Sigmoid colon (tissue), 6 donors: ENCODE measurements at regions not wholly inside any gene's neighbourhood (a gene's known extent, or its start where the extent isn't known, plus 50 kb on each side); places are given as distances from the start of the nearest gene placed in this dataset.

Experiments used
- DNase-seq: peaks from one replicate; pipeline ENCODE4 v3.0.0-alpha.2; 2019
- H3K27ac ChIP-seq, 4 donors: fragments of 200-600 bp; sonication (generic); one replicate each; pipeline ENCODE4 v1.5.1; 2016 to 2019; ENCODE audit warnings: mild to moderate bottlenecking in 1 of 4
- H3K27me3 ChIP-seq, 3 donors: fragments of 200-600 bp; sonication (generic); one replicate each; pipeline ENCODE4 v1.5.1; 2019; ENCODE audit warnings: mild to moderate bottlenecking in 1 of 3
- H3K36me3 ChIP-seq, 4 donors: fragments of 200-600 bp; sonication (generic); one replicate each; pipeline ENCODE4 v1.5.1; 2016 to 2019
- H3K4me1 ChIP-seq, 4 donors: fragments of 200-600 bp; sonication (generic); one replicate each; pipeline ENCODE4 v1.5.1; 2017 to 2019
- H3K4me3 ChIP-seq, 4 donors: fragments of 200-600 bp; sonication (generic); one replicate each; pipeline ENCODE4 v1.5.1; 2017 to 2019; ENCODE audit warnings: mild to moderate bottlenecking in 2 of 4, moderate library complexity in 1 of 4
- H3K9me3 ChIP-seq, 4 donors: fragments of 200-600 bp in 3 of 4; sonication (generic) in 3 of 4; one replicate each; pipeline versions ENCODE4 v1.5.1 to v1.6.1; 2013 to 2019
- EP300 ChIP-seq, 4 donors: sonication (generic); formaldehyde crosslinking; IDR thresholded peaks; one replicate each; pipeline ENCODE4 v1.6.1; 2017; ENCODE audit warnings: antibody characterized with exemption in 4 of 4
- POLR2A ChIP-seq, 2 donors: fragments of 450-650 bp; IDR thresholded peaks; one replicate each; pipeline ENCODE4 v1.6.1; 2016; ENCODE audit warnings: antibody characterized with exemption in 2 of 2, mild to moderate bottlenecking in 2 of 2, moderate library complexity in 2 of 2
- POLR2AphosphoS5 ChIP-seq, 4 donors: sonication (generic); formaldehyde crosslinking; IDR thresholded peaks; one replicate each; pipeline ENCODE4 v1.6.1; 2017; ENCODE audit warnings: antibody characterized with exemption in 4 of 4
- WGBS, 2 donors: extraction: QIAGEN DNeasy Blood & Tissue Kit; methylation state at CpG; one replicate each; pipeline ENCODE4 v1.1.7; 2013; 5-methylcytosine and 5-hydroxymethylcytosine counted together
- intact Hi-C: fragments of 100-400 bp; cut with DNase I; formaldehyde crosslinking; loops from one replicate; pipeline ENCODE4 v1.15.1; 2023
- TF ChIP-seq, protein P1 (sequence below), 4 experiments: fragments of 450-650 bp in 3 of 4; fragments of 200-600 bp in 1 of 4; IDR thresholded peaks; one replicate each; pipeline ENCODE4 v1.5.1; 2016 to 2019; ENCODE audit warnings: antibody characterized with exemption in 4 of 4, mild to moderate bottlenecking in 3 of 4, moderate library complexity in 2 of 4
- donor health status: healthy with polysubstance abuse.
- donor health status: healthy.

GRCh38 chr4:32106767-32107166 is 1386.6 kb downstream of the PCDH7 start:
- Histone ChIP-seq H3K36me3 (no peaks in the 10 kb centered on the region), H3K27ac (no peak overlapping the region), H3K4me3 (no peak overlapping the region), H3K4me1 (no peaks in the 10 kb centered on the region), H3K9me3 (no peaks in the 10 kb centered on the region), H3K27me3 (no peaks in the 10 kb centered on the region)
- DNase-seq: no peak
- intact Hi-C loops: no loop called here
- no peak for TF ChIP-seq EP300 (IDR thresholded peaks at IDR 0.05)
- TF ChIP-seq POLR2AphosphoS5 (IDR thresholded peaks at IDR 0.05): no peak
- WGBS, 2 donors: 91 to 93% methylated on average over 3 of the region's 3 CpGs

DNA sequence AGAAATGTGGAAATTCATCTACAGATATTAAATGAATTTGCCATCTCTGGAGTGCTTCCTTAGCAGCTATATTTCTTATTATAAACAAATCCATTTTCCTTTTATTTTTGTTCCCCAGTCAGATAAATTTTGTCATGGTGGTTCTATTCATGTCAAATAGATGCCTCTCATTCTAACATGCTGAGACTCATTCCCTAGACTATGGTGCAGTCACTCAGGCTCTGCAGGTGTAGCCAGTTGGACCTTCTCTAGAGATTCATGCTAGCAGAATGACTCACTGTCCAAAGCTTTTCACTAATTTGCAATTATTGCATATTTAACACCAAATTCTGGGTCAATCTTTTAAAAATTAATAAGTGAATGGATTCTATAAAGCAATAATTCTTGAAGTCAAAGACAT is 1392.7 kb downstream of the PCDH7 start:
- H3K4me1 ChIP-seq: no peaks in the 10 kb centered on the region
- DNase-seq: no peak
- H3K4me3 ChIP-seq: no peak overlapping the region
- no peaks in the 10 kb centered on the region for H3K27me3 ChIP-seq
- intact Hi-C loops: no loop called here
- TF ChIP-seq POLR2AphosphoS5 (IDR thresholded peaks at IDR 0.05): no peak
- TF ChIP-seq, protein P1, sequence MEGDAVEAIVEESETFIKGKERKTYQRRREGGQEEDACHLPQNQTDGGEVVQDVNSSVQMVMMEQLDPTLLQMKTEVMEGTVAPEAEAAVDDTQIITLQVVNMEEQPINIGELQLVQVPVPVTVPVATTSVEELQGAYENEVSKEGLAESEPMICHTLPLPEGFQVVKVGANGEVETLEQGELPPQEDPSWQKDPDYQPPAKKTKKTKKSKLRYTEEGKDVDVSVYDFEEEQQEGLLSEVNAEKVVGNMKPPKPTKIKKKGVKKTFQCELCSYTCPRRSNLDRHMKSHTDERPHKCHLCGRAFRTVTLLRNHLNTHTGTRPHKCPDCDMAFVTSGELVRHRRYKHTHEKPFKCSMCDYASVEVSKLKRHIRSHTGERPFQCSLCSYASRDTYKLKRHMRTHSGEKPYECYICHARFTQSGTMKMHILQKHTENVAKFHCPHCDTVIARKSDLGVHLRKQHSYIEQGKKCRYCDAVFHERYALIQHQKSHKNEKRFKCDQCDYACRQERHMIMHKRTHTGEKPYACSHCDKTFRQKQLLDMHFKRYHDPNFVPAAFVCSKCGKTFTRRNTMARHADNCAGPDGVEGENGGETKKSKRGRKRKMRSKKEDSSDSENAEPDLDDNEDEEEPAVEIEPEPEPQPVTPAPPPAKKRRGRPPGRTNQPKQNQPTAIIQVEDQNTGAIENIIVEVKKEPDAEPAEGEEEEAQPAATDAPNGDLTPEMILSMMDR (IDR thresholded peaks at IDR 0.05): no peak
- no peak for TF ChIP-seq POLR2A (IDR thresholded peaks at IDR 0.05)
- no peak for TF ChIP-seq EP300 (IDR thresholded peaks at IDR 0.05)
- no peaks in the 10 kb centered on the region for H3K9me3 ChIP-seq
- H3K27ac ChIP-seq: no peak overlapping the region
- H3K36me3 ChIP-seq: no peaks in the 10 kb centered on the region

- H3K4me1 ChIP-seq: no peaks in the 10 kb centered on the region
- no peaks in the 10 kb centered on the region for H3K9me3 ChIP-seq
- TF ChIP-seq POLR2A (IDR thresholded peaks at IDR 0.05) (no peak), EP300 (IDR thresholded peaks at IDR 0.05) (no peak), POLR2AphosphoS5 (IDR thresholded peaks at IDR 0.05) (no peak)
- TF ChIP-seq, protein P1 (IDR thresholded peaks at IDR 0.05): no peak
- no peaks in the 10 kb centered on the region for H3K27me3 ChIP-seq
- DNase-seq: no peak
- intact Hi-C loops: no loop called here
- H3K36me3 ChIP-seq: no peaks in the 10 kb centered on the region
- WGBS, 2 donors: 88 to 89% methylated on average over 3 of the region's 3 CpGs
- H3K4me3 ChIP-seq: no peak overlapping the region
- H3K27ac ChIP-seq: no peak overlapping the region
These were observed 1397.5 kb downstream of the PCDH7 start for GRCh38 chr4:32117693-32118092.

DNA sequence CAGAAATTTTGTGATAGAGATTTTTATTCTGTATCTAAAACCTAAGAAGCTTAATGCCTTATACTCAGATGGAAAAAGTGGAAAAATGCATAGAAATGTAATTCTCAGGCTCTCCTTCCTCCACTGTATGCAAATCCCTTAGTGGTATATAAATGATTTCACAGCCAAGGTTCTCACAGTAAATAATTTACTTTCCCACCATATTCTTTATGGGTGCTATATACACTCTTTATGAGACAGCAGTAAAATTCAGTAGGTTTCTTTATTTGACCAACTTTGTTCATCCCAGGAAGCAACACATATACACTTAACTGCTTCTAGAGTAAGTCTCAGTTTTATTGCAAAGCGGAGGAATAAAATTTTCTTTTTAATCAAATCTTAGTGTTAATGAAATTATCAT is 1399.7 kb downstream of the PCDH7 start:
- H3K27me3 ChIP-seq: no peaks in the 10 kb centered on the region
- 25 to 68% methylated on average over 1 of the region's 1 CpG for WGBS, 2 donors
- TF ChIP-seq, protein P1 (IDR thresholded peaks at IDR 0.05): no peak
- TF ChIP-seq POLR2AphosphoS5 (IDR thresholded peaks at IDR 0.05) (no peak), POLR2A (IDR thresholded peaks at IDR 0.05) (no peak), EP300 (IDR thresholded peaks at IDR 0.05) (no peak)
- no peak for DNase-seq
- no peak overlapping the region for H3K27ac ChIP-seq
- H3K4me1 ChIP-seq: no peaks in the 10 kb centered on the region
- no peak overlapping the region for H3K4me3 ChIP-seq
- H3K9me3 ChIP-seq: no peaks in the 10 kb centered on the region
- intact Hi-C loops: no loop called here
- H3K36me3 ChIP-seq: no peaks in the 10 kb centered on the region

DNA sequence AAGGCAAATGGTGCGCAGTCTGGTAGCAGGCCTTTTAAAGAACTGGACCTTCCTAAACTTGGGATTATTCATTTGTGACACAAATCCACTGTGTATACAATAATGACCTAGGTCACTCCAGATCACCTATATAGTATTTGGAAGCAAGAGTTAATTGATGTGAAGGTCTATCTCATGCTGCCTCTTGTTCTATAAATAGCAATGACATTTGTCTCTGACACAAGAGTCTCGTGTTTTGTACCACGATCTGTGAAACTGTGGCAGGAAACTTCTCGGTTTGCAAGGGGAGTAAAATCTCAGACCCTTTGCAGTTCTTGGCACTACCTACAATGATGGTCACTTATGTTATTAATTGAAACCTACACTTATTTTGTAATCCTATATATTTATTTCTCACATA is 1408.4 kb downstream of the PCDH7 start:
- Histone ChIP-seq H3K27ac (no peak overlapping the region), H3K9me3 (no peaks in the 10 kb centered on the region), H3K27me3 (no peaks in the 10 kb centered on the region), H3K4me1 (no peaks in the 10 kb centered on the region), H3K36me3 (no peaks in the 10 kb centered on the region), H3K4me3 (no peak overlapping the region)
- no peak for DNase-seq
- 83 to 92% methylated on average over 4 of the region's 4 CpGs for WGBS, 2 donors
- intact Hi-C loops: no loop called here
- TF ChIP-seq EP300 (IDR thresholded peaks at IDR 0.05) (no peak), POLR2A (IDR thresholded peaks at IDR 0.05) (no peak), POLR2AphosphoS5 (IDR thresholded peaks at IDR 0.05) (no peak)
- TF ChIP-seq, protein P1 (IDR thresholded peaks at IDR 0.05): no peak
